GM12878 (cell line): ENCODE measurements at regions not wholly inside any gene's neighbourhood (a gene's known extent, or its start where the extent isn't known, plus 50 kb on each side); places are given as distances from the start of the nearest gene placed in this dataset.

Source experiments
- ATAC-seq: fragments of 200-7000 bp; cut with Tn5 transposase; 3 replicates; pipeline ENCODE4 v1.9.1; 2020; ENCODE audit warnings: mild to moderate bottlenecking, moderate library complexity
- BruUV-seq: library from RNA; stranded (reverse); fragments of 400-500 nt; replicated peaks from 2 replicates; lab custom pipeline; 2021; lab: Mats Ljungman, UMichigan
- CTCF ChIA-PET: fragments of 300-600 bp; sonication (Branson Sonifier 250); formaldehyde crosslinking; extraction: SDS; loops from one replicate; lab custom pipeline; 2021; ENCODE audit warnings: inconsistent platforms; lab: Yijun Ruan, JAX
- POLR2A ChIA-PET: fragments of 350-600 bp; formaldehyde crosslinking; extraction: SDS; loops from one replicate; lab custom pipeline; 2021; ENCODE audit warnings: inconsistent platforms; lab: Charles Lee
- RAD21 ChIA-PET: fragments of 300-600 bp; sonication (Branson Sonifier 250); formaldehyde crosslinking; loops from one replicate; lab custom pipeline; 2023; ENCODE audit warnings: antibody characterized with exemption; ENCODE audit not compliant: unreplicated experiment; lab: Charles Lee
- SMC1A ChIA-PET: fragments of 300-600 bp; sonication (Branson Sonifier 250); formaldehyde crosslinking; loops from one replicate; lab custom pipeline; 2023; ENCODE audit not compliant: unreplicated experiment, uncharacterized antibody; lab: Charles Lee
- DNase-seq: peaks from one replicate; pipeline ENCODE4 v3.0.0-alpha.2; 2011; ENCODE audit warnings: low read depth, low spot score
- FAIRE-seq: peaks from 3 replicates; lab custom pipeline; 2011; peaks lifted over from hg19 to GRCh38; lab: Jason Lieb, UNC
- H2AFZ ChIP-seq: 2 replicates; pipeline ENCODE4 v1.6.0; 2011; ENCODE audit warnings: low read depth, low read length, control low read depth; ENCODE audit not compliant: control insufficient read depth
- H3K27ac ChIP-seq: 2 replicates; pipeline ENCODE4 v1.5.1; 2011; ENCODE audit warnings: control low read depth; ENCODE audit not compliant: control insufficient read depth, insufficient read depth
- H3K27me3 ChIP-seq, 2 experiments: replicated peaks in 1 of 2; 2 replicates each; pipeline versions ENCODE4 v1.6.0 to v1.6.1; 2011; ENCODE audit warnings: low read length in 1 of 2; ENCODE audit not compliant: control insufficient read depth in 2 of 2, insufficient read depth in 2 of 2
- H3K36me3 ChIP-seq, 2 experiments: 2 replicates each; pipeline ENCODE4 v1.5.1; 2011; ENCODE audit warnings: low read length in 1 of 2; ENCODE audit not compliant: control insufficient read depth in 2 of 2, insufficient read depth in 2 of 2
- H3K4me1 ChIP-seq: 2 replicates; pipeline ENCODE4 v1.6.1; 2011; ENCODE audit warnings: mild to moderate bottlenecking, low read length, moderate library complexity, mixed read lengths; ENCODE audit not compliant: control insufficient read depth, insufficient read depth
- H3K4me2 ChIP-seq: 2 replicates; pipeline ENCODE4 v1.6.0; 2011; ENCODE audit warnings: control low read depth; ENCODE audit not compliant: control insufficient read depth, insufficient read depth
- H3K4me3 ChIP-seq: fragments of 200-600 bp; sonication (generic); 2 replicates; pipeline ENCODE4 v1.5.1; 2016
- H3K79me2 ChIP-seq: 2 replicates; pipeline ENCODE4 v1.6.0; 2011; ENCODE audit warnings: low read length; ENCODE audit not compliant: control insufficient read depth, insufficient read depth
- H3K9ac ChIP-seq: 2 replicates; pipeline ENCODE4 v1.8.0; 2011; ENCODE audit warnings: low read length, control low read depth, mixed read lengths; ENCODE audit not compliant: control insufficient read depth, insufficient read depth
- H3K9me3 ChIP-seq: replicated peaks from 3 replicates; pipeline ENCODE4 v1.5.1; 2011; ENCODE audit warnings: mild to moderate bottlenecking, low read length; ENCODE audit not compliant: control insufficient read depth, insufficient read depth
- H4K20me1 ChIP-seq: 2 replicates; pipeline ENCODE4 v1.6.0; 2011; ENCODE audit not compliant: control insufficient read depth, insufficient read depth
- BCL3 ChIP-seq: IDR thresholded peaks from 2 replicates; pipeline ENCODE4 v1.6.1; 2011; ENCODE audit warnings: borderline replicate concordance, low read depth, mild to moderate bottlenecking, moderate library complexity, low read length; ENCODE audit not compliant: insufficient read depth, poor library complexity, severe bottlenecking
- BHLHE40 ChIP-seq, 2 experiments: fragments of 450-650 bp in 1 of 2; IDR thresholded peaks; 2 replicates each; pipeline ENCODE4 v1.6.1; 2011 to 2017; ENCODE audit warnings: low read depth in 2 of 2, borderline replicate concordance in 1 of 2, improper control_type of control experiment in 1 of 2, low read length in 1 of 2, mild to moderate bottlenecking in 1 of 2
- E2F8 ChIP-seq: fragments of 450-650 bp; IDR thresholded peaks from 2 replicates; pipeline ENCODE4 v1.6.1; 2018; ENCODE audit warnings: mild to moderate bottlenecking, low read depth, moderate library complexity; ENCODE audit not compliant: partially characterized antibody
- ESRRA ChIP-seq: IDR thresholded peaks from 2 replicates; pipeline ENCODE4 v1.6.1; 2012; ENCODE audit warnings: mild to moderate bottlenecking, low read length, improper control_type of control experiment
- FOS ChIP-seq: IDR thresholded peaks from 3 replicates; pipeline ENCODE4 v1.6.1; 2011; ENCODE audit warnings: borderline replicate concordance; ENCODE audit not compliant: insufficient read length; ENCODE audit errors: extremely low read depth
- FOXK2 ChIP-seq: fragments of 450-650 bp; IDR thresholded peaks from 2 replicates; pipeline ENCODE4 v1.6.1; 2017; ENCODE audit warnings: mild to moderate bottlenecking, moderate library complexity
- IKZF1 ChIP-seq: fragments of 450-650 bp; conservative IDR thresholded peaks from 2 replicates; pipeline ENCODE4 v1.6.1; 2017; ENCODE audit warnings: antibody characterized with exemption, mild to moderate bottlenecking
- KLF5 ChIP-seq: fragments of 450-650 bp; IDR thresholded peaks from 2 replicates; pipeline ENCODE4 v1.6.1; 2014; ENCODE audit warnings: mild to moderate bottlenecking; ENCODE audit not compliant: partially characterized antibody
- MTA2 ChIP-seq: fragments of 450-650 bp; IDR thresholded peaks from 2 replicates; pipeline ENCODE4 v1.6.1; 2016; ENCODE audit warnings: low read depth, mild to moderate bottlenecking, moderate library complexity
- MYC ChIP-seq: IDR thresholded peaks from 2 replicates; pipeline ENCODE4 v1.6.1; 2011; ENCODE audit warnings: mild to moderate bottlenecking, low read length, moderate library complexity, inconsistent platforms; ENCODE audit not compliant: insufficient read depth, insufficient replicate concordance, insufficient read length, severe bottlenecking
- SUZ12 ChIP-seq: fragments of 200-600 bp; sonication (generic); IDR thresholded peaks from one replicate; pipeline ENCODE4 v1.6.1; 2018; ENCODE audit warnings: antibody characterized with exemption, mild to moderate bottlenecking; ENCODE audit not compliant: unreplicated experiment
- ZNF274 ChIP-seq: IDR thresholded peaks from one replicate; pipeline ENCODE4 v1.8.0; 2011; ENCODE audit not compliant: insufficient read length, insufficient read depth
- ZNF622 ChIP-seq: fragments of 450-650 bp; IDR thresholded peaks from 2 replicates; pipeline ENCODE4 v1.6.1; 2017; ENCODE audit warnings: mild to moderate bottlenecking, inconsistent platforms
- WGBS: methylation state at CpG from one replicate; pipeline ENCODE4 v1.1.6; 2016; ENCODE audit warnings: low lambda C conversion rate; ENCODE audit not compliant: insufficient replicate concordance, insufficient coverage; ENCODE audit errors: missing lambda C conversion rate; 5-methylcytosine and 5-hydroxymethylcytosine counted together
- in situ Hi-C: fragments of 300-500 bp; cut with MboI; formaldehyde crosslinking; loops from 9 replicates; pipeline ENCODE4 v1.14.3; 2018; ENCODE audit warnings: mixed read lengths
- intact Hi-C: fragments of 100-400 bp; cut with micrococcal nuclease; formaldehyde crosslinking; loops from one replicate; pipeline ENCODE4 v1.14.2; 2022; ENCODE audit not compliant: unreplicated experiment
- TF ChIP-seq, protein P1 (sequence below): fragments of 450-650 bp; IDR thresholded peaks from 2 replicates; pipeline ENCODE4 v1.6.1; 2017; ENCODE audit warnings: low read depth, mild to moderate bottlenecking, moderate library complexity
- TF ChIP-seq, protein P2 (sequence below): fragments of 150-350 bp; IDR thresholded peaks from 2 replicates; pipeline ENCODE4 v1.6.1; 2014; ENCODE audit warnings: mild to moderate bottlenecking, low read depth, low read length
- TF ChIP-seq, protein P3 (sequence below): fragments of 450-650 bp; IDR thresholded peaks from 2 replicates; pipeline ENCODE4 v1.6.1; 2016; ENCODE audit warnings: mild to moderate bottlenecking

DNA sequence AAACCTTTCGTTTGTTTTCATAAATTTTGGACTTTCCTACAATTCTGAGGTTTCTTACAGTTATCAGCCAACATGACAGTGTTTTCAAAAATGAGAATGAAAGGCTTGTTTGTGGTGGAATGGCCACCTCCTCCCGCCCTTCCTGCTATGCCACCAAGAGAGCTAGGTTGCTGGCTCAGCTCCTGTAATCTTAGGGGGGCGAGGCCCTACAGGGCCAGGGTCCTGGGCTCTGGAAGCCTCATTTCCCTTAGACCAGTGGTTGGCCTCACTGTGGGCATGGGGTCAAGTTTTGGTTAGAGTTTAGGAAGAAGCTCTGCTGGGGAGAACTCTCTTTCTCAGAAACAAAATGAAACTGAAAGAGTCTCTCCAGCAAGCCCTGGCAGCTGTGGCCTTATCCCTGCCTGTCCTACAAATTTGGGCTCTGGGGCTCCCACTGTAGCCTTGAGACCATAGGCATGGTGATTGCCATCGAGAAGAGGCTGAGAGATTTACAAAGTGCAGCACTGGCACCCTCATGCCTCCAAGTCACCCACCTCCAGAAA, 66.2 kb downstream of the IRX1 start:
- Histone ChIP-seq H3K27ac (no peak overlapping the region), H3K27me3 (no peaks in the 10 kb centered on the region), H2AFZ (no peak overlapping the region), H4K20me1 (no peaks in the 10 kb centered on the region), H3K36me3 (no peaks in the 10 kb centered on the region), H3K79me2 (no peaks in the 10 kb centered on the region), H3K4me3 (no peak overlapping the region), H3K4me2 (no peak overlapping the region), H3K9me3 (no peaks in the 10 kb centered on the region; the same call in 2 of the 3 replicates), H3K4me1 (no peaks in the 10 kb centered on the region), H3K9ac (no peak overlapping the region)
- ChIA-PET SMC1A (no interaction called here), CTCF (no interaction called here), POLR2A (no interaction called here), RAD21 (no interaction called here)
- in situ Hi-C loops, result no loop called here
- ATAC-seq (no peak), FAIRE-seq (no peak), DNase-seq (no peak)
- 3% methylated on average over 4 of the region's 4 CpGs for WGBS
- no TSS peak for BruUV-seq
- intact Hi-C loops, result no loop called here
- TF ChIP-seq, protein P1, sequence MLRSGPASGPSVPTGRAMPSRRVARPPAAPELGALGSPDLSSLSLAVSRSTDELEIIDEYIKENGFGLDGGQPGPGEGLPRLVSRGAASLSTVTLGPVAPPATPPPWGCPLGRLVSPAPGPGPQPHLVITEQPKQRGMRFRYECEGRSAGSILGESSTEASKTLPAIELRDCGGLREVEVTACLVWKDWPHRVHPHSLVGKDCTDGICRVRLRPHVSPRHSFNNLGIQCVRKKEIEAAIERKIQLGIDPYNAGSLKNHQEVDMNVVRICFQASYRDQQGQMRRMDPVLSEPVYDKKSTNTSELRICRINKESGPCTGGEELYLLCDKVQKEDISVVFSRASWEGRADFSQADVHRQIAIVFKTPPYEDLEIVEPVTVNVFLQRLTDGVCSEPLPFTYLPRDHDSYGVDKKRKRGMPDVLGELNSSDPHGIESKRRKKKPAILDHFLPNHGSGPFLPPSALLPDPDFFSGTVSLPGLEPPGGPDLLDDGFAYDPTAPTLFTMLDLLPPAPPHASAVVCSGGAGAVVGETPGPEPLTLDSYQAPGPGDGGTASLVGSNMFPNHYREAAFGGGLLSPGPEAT, result no peak
- TF ChIP-seq BCL3, result no peak
- no peak for TF ChIP-seq FOS
- no peak for TF ChIP-seq ZNF622
- no peak for TF ChIP-seq FOXK2
- no peak for TF ChIP-seq E2F8
- TF ChIP-seq BHLHE40 (IDR thresholded peaks at IDR 0.05; ENCODE audit: borderline replicate concordance in 1 of 2, low read depth in 2 of 2, low read length in 1 of 2), result no peak
- no peak for TF ChIP-seq MYC
- no peak for TF ChIP-seq IKZF1
- TF ChIP-seq MTA2, result no peak
- no peak for TF ChIP-seq SUZ12
- TF ChIP-seq ZNF274, result no peak
- no peak for TF ChIP-seq KLF5
- no peak for TF ChIP-seq ESRRA
- TF ChIP-seq, protein P2, sequence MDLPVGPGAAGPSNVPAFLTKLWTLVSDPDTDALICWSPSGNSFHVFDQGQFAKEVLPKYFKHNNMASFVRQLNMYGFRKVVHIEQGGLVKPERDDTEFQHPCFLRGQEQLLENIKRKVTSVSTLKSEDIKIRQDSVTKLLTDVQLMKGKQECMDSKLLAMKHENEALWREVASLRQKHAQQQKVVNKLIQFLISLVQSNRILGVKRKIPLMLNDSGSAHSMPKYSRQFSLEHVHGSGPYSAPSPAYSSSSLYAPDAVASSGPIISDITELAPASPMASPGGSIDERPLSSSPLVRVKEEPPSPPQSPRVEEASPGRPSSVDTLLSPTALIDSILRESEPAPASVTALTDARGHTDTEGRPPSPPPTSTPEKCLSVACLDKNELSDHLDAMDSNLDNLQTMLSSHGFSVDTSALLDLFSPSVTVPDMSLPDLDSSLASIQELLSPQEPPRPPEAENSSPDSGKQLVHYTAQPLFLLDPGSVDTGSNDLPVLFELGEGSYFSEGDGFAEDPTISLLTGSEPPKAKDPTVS, result no peak
- TF ChIP-seq, protein P3, sequence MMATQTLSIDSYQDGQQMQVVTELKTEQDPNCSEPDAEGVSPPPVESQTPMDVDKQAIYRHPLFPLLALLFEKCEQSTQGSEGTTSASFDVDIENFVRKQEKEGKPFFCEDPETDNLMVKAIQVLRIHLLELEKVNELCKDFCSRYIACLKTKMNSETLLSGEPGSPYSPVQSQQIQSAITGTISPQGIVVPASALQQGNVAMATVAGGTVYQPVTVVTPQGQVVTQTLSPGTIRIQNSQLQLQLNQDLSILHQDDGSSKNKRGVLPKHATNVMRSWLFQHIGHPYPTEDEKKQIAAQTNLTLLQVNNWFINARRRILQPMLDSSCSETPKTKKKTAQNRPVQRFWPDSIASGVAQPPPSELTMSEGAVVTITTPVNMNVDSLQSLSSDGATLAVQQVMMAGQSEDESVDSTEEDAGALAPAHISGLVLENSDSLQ, result no peak
